Erythroblast (primary cell): ENCODE measurements at regions not wholly inside any gene's neighbourhood (a gene's known extent, or its start where the extent isn't known, plus 50 kb on each side); places are given as distances from the start of the nearest gene placed in this dataset.

Source experiments
- GATA1 ChIP-seq: IDR thresholded peaks from 2 replicates; pipeline ENCODE4 v1.6.1; 2011; ENCODE audit warnings: low read depth, mild to moderate bottlenecking, control low read depth, low read length, moderate library complexity
- POLR2A ChIP-seq: IDR thresholded peaks from 2 replicates; pipeline ENCODE4 v1.6.1; 2011; ENCODE audit warnings: mild to moderate bottlenecking, low read length

DNA sequence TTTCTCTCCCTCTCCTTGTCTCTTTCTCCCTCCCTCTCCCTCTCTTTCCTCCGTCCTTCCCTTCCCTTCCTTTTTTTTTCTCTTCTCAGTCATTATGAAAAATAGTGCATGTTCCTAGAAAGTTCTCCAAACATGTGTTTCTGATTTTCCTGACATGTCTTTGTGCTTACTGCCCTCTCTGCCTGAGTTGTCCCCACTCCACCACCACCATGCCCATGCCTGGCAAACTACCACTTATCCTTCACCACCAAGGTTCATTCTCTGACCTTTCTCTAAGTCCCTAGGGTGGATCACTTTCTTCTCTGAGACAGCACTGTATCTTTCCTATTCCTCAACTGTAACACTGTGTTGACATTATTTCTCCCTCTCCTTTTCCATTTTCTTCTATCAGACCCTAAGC is 98.2 kb downstream of the LACC1 start:
- TF ChIP-seq POLR2A (no peak), GATA1 (no peak)
